Transverse colon (tissue), 4 donors: ENCODE measurements at regions not wholly inside any gene's neighbourhood (a gene's known extent, or its start where the extent isn't known, plus 50 kb on each side); places are given as distances from the start of the nearest gene placed in this dataset.

ENCODE experiments used
- DNase-seq: peaks from one replicate; pipeline ENCODE4 v3.0.0-alpha.2; 2019
- H3K27ac ChIP-seq, 4 donors: fragments of 200-600 bp; sonication (generic); 2 replicates each; pipeline ENCODE4 v1.5.1; 2016 to 2018; ENCODE audit warnings: inconsistent platforms in 4 of 4
- H3K27me3 ChIP-seq: fragments of 200-600 bp; sonication (generic); 2 replicates; pipeline ENCODE4 v1.5.1; 2017; ENCODE audit warnings: inconsistent platforms
- H3K36me3 ChIP-seq, 4 donors: fragments of 200-600 bp; sonication (generic); 2 replicates each; pipeline ENCODE4 v1.5.1; 2017 to 2019; ENCODE audit warnings: inconsistent platforms in 4 of 4
- H3K4me1 ChIP-seq, 4 donors: fragments of 200-600 bp; sonication (generic); 2 replicates each; pipeline ENCODE4 v1.5.1; 2017 to 2020; ENCODE audit warnings: inconsistent platforms in 4 of 4
- H3K4me3 ChIP-seq, 4 donors: fragments of 200-600 bp; sonication (generic); 1 replicate in 1 of 4; 2 replicates in 3 of 4; pipeline versions ENCODE4 v1.5.1 to v1.6.1; 2017 to 2019; ENCODE audit warnings: inconsistent platforms in 4 of 4
- H3K9me3 ChIP-seq, 2 donors: fragments of 200-600 bp; sonication (generic); 2 replicates each; pipeline ENCODE4 v1.5.1; 2017 to 2019; ENCODE audit warnings: inconsistent platforms in 2 of 2
- CTCF ChIP-seq, 5 experiments: fragments of 200-600 bp in 3 of 5; fragments of 450-650 bp in 2 of 5; sonication (generic) in 3 of 5; IDR thresholded peaks; 1 replicate in 2 of 5; 2 replicates in 3 of 5; pipeline ENCODE4 v1.5.1; 2016 to 2017; ENCODE audit warnings: antibody characterized with exemption in 5 of 5, inconsistent platforms in 3 of 5, mild to moderate bottlenecking in 2 of 5, moderate library complexity in 1 of 5
- EP300 ChIP-seq: sonication (generic); formaldehyde crosslinking; IDR thresholded peaks from one replicate; pipeline ENCODE4 v1.6.1; 2017; ENCODE audit warnings: antibody characterized with exemption, low read depth
- POLR2A ChIP-seq: fragments of 450-650 bp; IDR thresholded peaks from one replicate; pipeline ENCODE4 v1.6.1; 2016; ENCODE audit warnings: antibody characterized with exemption, mild to moderate bottlenecking, moderate library complexity
- POLR2AphosphoS5 ChIP-seq, 3 donors: sonication (generic); formaldehyde crosslinking; IDR thresholded peaks; one replicate each; pipeline ENCODE4 v1.6.1; 2016; ENCODE audit warnings: antibody characterized with exemption in 3 of 3
- WGBS, 2 donors: methylation state at CpG; one replicate each; pipeline ENCODE4 v1.1.5; 2018; ENCODE audit warnings: low coverage in 1 of 2; 5-methylcytosine and 5-hydroxymethylcytosine counted together
- in situ Hi-C, 4 donors: fragments of 200-750 bp; cut with MboI; loops; one replicate each; pipeline versions ENCODE4 v1.15.0 to v1.15.1; 2017; ENCODE audit warnings: low sequenced_read_pairs in 3 of 4, low pct_ligation_motif_present in 1 of 4, low pct_unique_long_range_greater_than_20kb in 1 of 4
- intact Hi-C: fragments of 100-400 bp; cut with DNase I; formaldehyde crosslinking; loops from one replicate; pipeline ENCODE4 v1.15.1; 2023; ENCODE audit warnings: low total_unique reads

GRCh38 chr7:156478486-156478885 lies 162.1 kb upstream of the RNF32 start:
- H3K36me3 ChIP-seq = no peaks in the 10 kb centered on the region
- H3K4me1 ChIP-seq = no peaks in the 10 kb centered on the region
- H3K4me3 ChIP-seq = no peak overlapping the region
- in situ Hi-C loops = loop anchor here in 2 of 4 donors (10.0 kb wide), 2 partner anchors 664 to 674 kb away; partner anchors contain the start of gene SHH (in 1 of the 2)
- no peaks in the 10 kb centered on the region for H3K27me3 ChIP-seq
- WGBS, 2 donors = 88% methylated on average over 8 of the region's 11 CpGs; no CpG with 5 or more reads in 1 of the 2 donors
- H3K9me3 ChIP-seq = no peaks in the 10 kb centered on the region
- intact Hi-C loops = no loop called here
- TF ChIP-seq EP300 = no peak
- TF ChIP-seq CTCF (IDR thresholded peaks at IDR 0.05) = no peak
- no peak for TF ChIP-seq POLR2AphosphoS5 (IDR thresholded peaks at IDR 0.05)
- TF ChIP-seq POLR2A = no peak
- H3K27ac ChIP-seq = no peak overlapping the region
- no peak for DNase-seq

- DNase-seq = no peak
- TF ChIP-seq EP300 (no peak), POLR2AphosphoS5 (IDR thresholded peaks at IDR 0.05) (no peak), POLR2A (no peak), CTCF (IDR thresholded peaks at IDR 0.05) (no peak)
- Histone ChIP-seq H3K4me3 (no peak overlapping the region), H3K27ac (no peak overlapping the region), H3K36me3 (no peaks in the 10 kb centered on the region), H3K9me3 (no peaks in the 10 kb centered on the region), H3K27me3 (no peaks in the 10 kb centered on the region), H3K4me1 (no peaks in the 10 kb centered on the region)
- WGBS, 2 donors = 53 to 69% methylated on average over 3 to 5 of the region's 5 CpGs
- intact Hi-C loops = no loop called here
- in situ Hi-C loops = loop anchor here in 2 of 4 donors (10.0 kb wide), 2 partner anchors 661 to 671 kb away; partner anchors contain the start of gene SHH (in 1 of the 2)
Measured at GRCh38 chr7:156475666-156476065, 164.9 kb upstream of the RNF32 start.

DNA sequence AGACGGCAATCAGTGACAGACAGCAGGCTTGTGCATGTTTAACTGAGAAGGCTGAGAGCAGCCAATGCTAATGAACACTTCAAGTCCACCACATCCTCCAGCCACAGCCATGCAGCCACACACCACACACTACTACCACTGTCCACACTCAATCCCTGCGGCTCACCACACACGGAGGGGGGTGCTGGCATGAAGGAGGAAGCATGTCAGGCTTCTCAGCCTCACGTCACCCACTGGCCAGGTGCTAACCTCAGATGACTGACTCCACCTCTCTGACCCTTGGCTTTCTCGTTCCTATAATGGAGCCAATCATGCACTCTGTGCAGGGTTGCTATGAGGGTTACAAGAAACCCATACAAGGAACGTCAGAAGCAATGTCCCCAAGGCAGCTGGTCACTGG lies 165.4 kb upstream of the RNF32 start:
- intact Hi-C loops (no loop called here), in situ Hi-C loops (loop anchor here in 2 of 4 donors (10.0 kb wide), 2 partner anchors 660 to 670 kb away; partner anchors contain the start of gene SHH (in 1 of the 2))
- H3K4me1 ChIP-seq = no peaks in the 10 kb centered on the region
- H3K36me3 ChIP-seq = no peaks in the 10 kb centered on the region
- no peak overlapping the region for H3K4me3 ChIP-seq
- H3K27ac ChIP-seq = no peak overlapping the region
- no peak for TF ChIP-seq POLR2A
- no peak for TF ChIP-seq POLR2AphosphoS5 (IDR thresholded peaks at IDR 0.05)
- DNase-seq = no peak
- WGBS, 2 donors = 80% methylated on average over 6 of the region's 6 CpGs; no CpG with 5 or more reads in 1 of the 2 donors
- H3K9me3 ChIP-seq = no peaks in the 10 kb centered on the region
- no peaks in the 10 kb centered on the region for H3K27me3 ChIP-seq

GRCh38 chr7:156474241-156474743 lies 166.3 kb upstream of the RNF32 start:
- intact Hi-C loops (no loop called here), in situ Hi-C loops (loop anchor here in 3 of 4 donors (10.0 to 25.0 kb wide), 3 partner anchors 659 to 669 kb away; partner anchors contain the start of gene SHH (in 2 of the 3))
- Histone ChIP-seq H3K27ac (no peak overlapping the region), H3K4me1 (no peaks in the 10 kb centered on the region), H3K9me3 (no peaks in the 10 kb centered on the region), H3K27me3 (no peaks in the 10 kb centered on the region), H3K36me3 (no peaks in the 10 kb centered on the region), H3K4me3 (no peak overlapping the region)
- WGBS, 2 donors = 69 to 76% methylated on average over 7 of the region's 7 CpGs
- no peak for TF ChIP-seq POLR2A
- TF ChIP-seq POLR2AphosphoS5 (IDR thresholded peaks at IDR 0.05) = no peak
- TF ChIP-seq EP300 = no peak
- no peak for TF ChIP-seq CTCF (IDR thresholded peaks at IDR 0.05)
- no peak for DNase-seq
